Right lobe of liver (tissue), 6 donors: ENCODE measurements at regions not wholly inside any gene's neighbourhood (a gene's known extent, or its start where the extent isn't known, plus 50 kb on each side); places are given as distances from the start of the nearest gene placed in this dataset.

Experiments
- ATAC-seq, 4 donors: fragments of 200-7000 bp; cut with Tn5 transposase; one replicate each; pipeline ENCODE4 v1.9.1; 2020; ENCODE audit warnings: mild to moderate bottlenecking in 4 of 4, moderate library complexity in 4 of 4
- DNase-seq, 3 donors: peaks; one replicate each; pipeline ENCODE4 v3.0.0-alpha.2; 2020
- H3K27ac ChIP-seq, 3 donors: fragments of 200-600 bp; one replicate each; pipeline ENCODE4 v1.8.0; 2022
- H3K27me3 ChIP-seq, 2 donors: fragments of 200-600 bp; one replicate each; pipeline ENCODE4 v1.8.0; 2022
- H3K36me3 ChIP-seq, 4 donors: fragments of 200-600 bp; sonication (generic) in 1 of 4; one replicate each; pipeline versions ENCODE4 v1.5.1 to v1.8.0; 2017 to 2022; ENCODE audit warnings: control low read depth in 1 of 4
- H3K4me1 ChIP-seq, 4 donors: fragments of 200-600 bp; sonication (generic) in 1 of 4; one replicate each; pipeline versions ENCODE4 v1.5.1 to v1.8.0; 2017 to 2022; ENCODE audit warnings: control low read depth in 1 of 4
- H3K4me3 ChIP-seq, 3 donors: fragments of 200-600 bp; one replicate each; pipeline ENCODE4 v1.8.0; 2022
- H3K9me3 ChIP-seq, 4 donors: fragments of 200-600 bp; sonication (generic) in 1 of 4; one replicate each; pipeline versions ENCODE4 v1.5.1 to v1.8.0; 2017 to 2022; ENCODE audit warnings: control low read depth in 1 of 4
- CTCF ChIP-seq, 4 donors: fragments of 200-600 bp in 3 of 4; fragments of 450-650 bp in 1 of 4; IDR thresholded peaks; one replicate each; pipeline versions ENCODE4 v1.5.1 to v1.8.0; 2016 to 2022; ENCODE audit warnings: antibody characterized with exemption in 4 of 4, mild to moderate bottlenecking in 2 of 4
- POLR2A ChIP-seq: fragments of 450-650 bp; IDR thresholded peaks from one replicate; pipeline ENCODE4 v1.6.1; 2017; ENCODE audit warnings: antibody characterized with exemption, mild to moderate bottlenecking
- WGBS: methylation state at CpG from one replicate; pipeline ENCODE4 v1.1.6; 2018; ENCODE audit warnings: low coverage, low lambda C conversion rate; ENCODE audit not compliant: insufficient coverage; ENCODE audit errors: missing lambda C conversion rate; 5-methylcytosine and 5-hydroxymethylcytosine counted together
- intact Hi-C, 2 donors: fragments of 100-400 bp; cut with DNase I; formaldehyde crosslinking; loops; one replicate each; pipeline versions ENCODE4 v1.11.2 to v1.14.1; 2022
- donor health status: DM: no; HTN: yes; CAD: no.
- donor health status: DM: no; HTN: no; CAD: no.
- donor health status: DM: no; HTN: no; CAD: no.
- donor health status: DM: no; HTN: yes; CAD: no.
- donor health status: DM: no; HTN: yes; CAD: no.

GRCh38 chr14:104437703-104438102 is 141.9 kb upstream of the C14orf180 start:
- DNase-seq: no peak
- Histone ChIP-seq H3K9me3 (no peaks in the 10 kb centered on the region), H3K27me3 (no peaks in the 10 kb centered on the region), H3K4me3 (no peak overlapping the region), H3K36me3 (no peaks in the 10 kb centered on the region), H3K27ac (no peak overlapping the region), H3K4me1 (no peaks in the 10 kb centered on the region)
- no peak for ATAC-seq
- intact Hi-C loops: no loop called here
- 0% methylated on average over 1 of the region's 6 CpGs for WGBS
- TF ChIP-seq CTCF (IDR thresholded peaks at IDR 0.05): no peak
- TF ChIP-seq POLR2A: no peak

DNA sequence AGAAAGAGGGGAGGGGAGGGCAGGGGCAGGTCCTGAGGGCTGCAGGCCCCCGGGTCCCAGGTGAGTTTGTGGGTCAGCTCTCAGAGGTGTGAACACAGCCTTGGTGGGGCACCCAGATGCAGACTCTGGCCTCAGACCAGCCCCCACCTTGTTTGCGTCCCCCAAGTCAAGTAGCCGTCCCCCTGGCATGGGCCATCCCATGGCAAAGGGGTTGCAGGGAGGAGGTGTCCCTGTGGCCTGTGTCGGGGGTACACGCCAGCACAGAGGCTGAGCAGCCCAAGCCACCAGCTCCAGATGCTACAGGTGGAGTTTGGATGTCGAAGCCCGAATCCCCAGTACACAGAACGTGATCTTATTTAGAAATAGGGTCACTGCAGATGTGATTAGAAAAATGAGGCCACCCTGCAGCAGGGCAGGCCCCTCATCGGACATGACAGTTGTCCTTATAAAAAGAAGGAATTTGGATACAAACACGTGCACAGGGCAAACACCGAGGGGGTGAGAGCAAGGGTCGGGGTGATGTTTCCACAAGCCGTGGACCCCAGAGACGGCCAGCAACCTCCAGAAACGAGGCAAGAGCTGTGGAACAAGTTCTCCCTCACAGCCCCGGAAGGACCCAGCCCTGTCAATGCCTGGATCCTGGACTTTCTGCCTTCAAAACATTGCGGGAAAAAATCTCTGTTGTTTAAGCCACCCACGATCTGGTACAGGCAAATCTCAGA is 141.2 kb upstream of the C14orf180 start:
- 55% methylated on average over 8 of the region's 18 CpGs for WGBS
- Histone ChIP-seq H3K27ac (no peak overlapping the region), H3K27me3 (no peaks in the 10 kb centered on the region), H3K4me3 (no peak overlapping the region), H3K9me3 (no peaks in the 10 kb centered on the region), H3K36me3 (no peaks in the 10 kb centered on the region), H3K4me1 (no peaks in the 10 kb centered on the region)
- ATAC-seq (no peak), DNase-seq (no peak)
- TF ChIP-seq CTCF (IDR thresholded peaks at IDR 0.05) (no peak), POLR2A (no peak)
- intact Hi-C loops: no loop called here

GRCh38 chr14:104439625-104440024 is 139.9 kb upstream of the C14orf180 start:
- no peaks in the 10 kb centered on the region for H3K36me3 ChIP-seq
- H3K4me1 ChIP-seq: no peaks in the 10 kb centered on the region
- H3K9me3 ChIP-seq: no peaks in the 10 kb centered on the region
- no peak overlapping the region for H3K4me3 ChIP-seq
- ATAC-seq (no peak), DNase-seq (no peak)
- no peaks in the 10 kb centered on the region for H3K27me3 ChIP-seq
- intact Hi-C loops: no loop called here
- no peak overlapping the region for H3K27ac ChIP-seq
- 71% methylated on average over 9 of the region's 9 CpGs for WGBS
- TF ChIP-seq CTCF (IDR thresholded peaks at IDR 0.05) (no peak), POLR2A (no peak)

- no peaks in the 10 kb centered on the region for H3K4me1 ChIP-seq
- no peak for ATAC-seq
- TF ChIP-seq CTCF (IDR thresholded peaks at IDR 0.05) (no peak), POLR2A (no peak)
- intact Hi-C loops: no loop called here
- no peaks in the 10 kb centered on the region for H3K27me3 ChIP-seq
- 69% methylated on average over 7 of the region's 14 CpGs for WGBS
- no peak overlapping the region for H3K4me3 ChIP-seq
- DNase-seq: peak in 1 of 3 donors; percentile 32
- no peak overlapping the region for H3K27ac ChIP-seq
- H3K36me3 ChIP-seq: no peaks in the 10 kb centered on the region
- no peaks in the 10 kb centered on the region for H3K9me3 ChIP-seq
Observed at GRCh38 chr14:104440297-104440956, 139.1 kb upstream of the C14orf180 start.
